IPS DF 4.7 (cell line): ENCODE measurements at regions not wholly inside any gene's neighbourhood (a gene's known extent, or its start where the extent isn't known, plus 50 kb on each side); places are given as distances from the start of the nearest gene placed in this dataset.
"Not testable (repeated sequence)": the region's sequence is repeated elsewhere in the genome, so short reads cannot be mapped to it uniquely, and the experiment has no call there.

Experiments
- DNase-seq: peaks from one replicate; pipeline ENCODE4 v3.0.0-alpha.2; 2013; ENCODE audit warnings: low spot score; ENCODE audit errors: extremely low read depth

- no peak for DNase-seq
These were observed 459.8 kb upstream of the CTSO start for GRCh38 chr4:156413239-156414135.

DNA sequence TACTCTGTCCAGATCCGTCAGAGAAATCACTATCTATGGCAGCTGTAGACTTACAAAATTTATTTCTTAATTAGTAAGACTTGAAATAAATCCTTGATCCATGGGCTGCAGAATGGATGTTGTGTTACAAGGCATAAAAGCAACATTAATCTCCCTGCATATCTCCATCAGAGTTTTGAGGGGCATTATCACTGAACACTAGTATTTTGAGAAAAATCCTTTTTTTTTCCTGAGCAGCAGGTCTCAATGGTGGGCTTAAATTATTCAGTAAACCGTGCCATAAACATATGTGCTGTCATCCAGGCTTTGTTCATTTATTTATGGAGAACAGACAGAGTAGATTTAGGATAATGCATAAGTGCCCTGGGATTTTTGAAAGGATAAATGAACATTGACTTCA lies 457.9 kb upstream of the CTSO start:
- no peak for DNase-seq

DNA sequence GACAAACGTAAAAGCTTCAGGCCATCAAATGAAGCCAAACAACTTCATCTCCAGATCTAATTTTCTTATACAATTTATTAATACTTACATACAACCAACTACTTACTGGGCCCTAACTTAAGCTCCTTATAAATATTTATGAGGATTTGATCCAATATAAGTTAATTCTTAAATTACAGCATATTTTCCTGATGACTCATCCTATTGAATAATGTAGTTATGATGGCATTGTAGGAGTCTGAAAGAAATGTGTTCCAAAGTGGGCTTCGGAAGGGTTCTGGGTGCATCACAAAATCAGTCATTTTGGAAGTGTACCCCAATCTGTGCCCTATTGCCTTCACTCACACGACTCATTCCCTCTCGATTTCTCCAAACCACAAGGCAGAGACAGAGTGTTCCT lies 455.1 kb upstream of the CTSO start:
- no peak for DNase-seq

- DNase-seq = no peak
These were observed 447.7 kb upstream of the CTSO start for GRCh38 chr4:156401371-156401770.

- no peak for DNase-seq
These were observed 442.9 kb upstream of the CTSO start for GRCh38 chr4:156396534-156396933.

DNA sequence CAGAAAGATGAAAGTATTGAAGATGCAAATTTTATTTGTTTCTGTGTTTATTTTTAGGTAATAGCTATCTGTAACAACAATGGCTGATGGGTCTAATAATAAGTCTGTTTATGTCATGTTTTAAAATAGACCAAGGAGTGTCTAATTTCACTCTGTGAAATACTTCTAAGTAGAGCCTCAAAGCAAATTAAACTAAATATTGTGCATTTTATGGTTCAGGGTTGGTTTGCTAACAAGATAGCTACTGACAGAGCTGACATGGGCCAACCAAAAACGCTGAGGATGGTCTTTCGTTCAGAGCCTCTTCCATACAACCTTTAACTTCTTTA lies 437.6 kb upstream of the CTSO start:
- no peak for DNase-seq

- no peak for DNase-seq
These were observed 437.1 kb upstream of the CTSO start for GRCh38 chr4:156390599-156391324.

DNA sequence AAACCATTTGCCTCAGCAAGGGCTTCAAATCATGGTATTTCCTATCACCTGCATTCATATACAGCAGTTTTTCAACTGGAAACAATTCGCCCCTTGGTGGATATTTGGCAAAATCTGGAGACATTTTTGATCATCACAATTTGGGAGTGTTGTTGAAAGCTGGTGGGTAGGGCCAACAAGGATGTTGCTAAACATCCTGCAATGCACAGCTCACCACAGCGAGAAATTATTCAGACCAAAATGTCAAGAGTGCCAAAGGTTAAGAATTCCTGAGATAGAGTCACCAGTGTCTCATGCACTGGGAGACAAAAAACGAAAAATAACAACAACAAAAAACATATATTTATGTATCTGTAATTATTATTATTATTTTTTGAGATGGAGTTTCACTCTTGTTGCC lies 435.2 kb upstream of the CTSO start:
- no peak for DNase-seq

DNA sequence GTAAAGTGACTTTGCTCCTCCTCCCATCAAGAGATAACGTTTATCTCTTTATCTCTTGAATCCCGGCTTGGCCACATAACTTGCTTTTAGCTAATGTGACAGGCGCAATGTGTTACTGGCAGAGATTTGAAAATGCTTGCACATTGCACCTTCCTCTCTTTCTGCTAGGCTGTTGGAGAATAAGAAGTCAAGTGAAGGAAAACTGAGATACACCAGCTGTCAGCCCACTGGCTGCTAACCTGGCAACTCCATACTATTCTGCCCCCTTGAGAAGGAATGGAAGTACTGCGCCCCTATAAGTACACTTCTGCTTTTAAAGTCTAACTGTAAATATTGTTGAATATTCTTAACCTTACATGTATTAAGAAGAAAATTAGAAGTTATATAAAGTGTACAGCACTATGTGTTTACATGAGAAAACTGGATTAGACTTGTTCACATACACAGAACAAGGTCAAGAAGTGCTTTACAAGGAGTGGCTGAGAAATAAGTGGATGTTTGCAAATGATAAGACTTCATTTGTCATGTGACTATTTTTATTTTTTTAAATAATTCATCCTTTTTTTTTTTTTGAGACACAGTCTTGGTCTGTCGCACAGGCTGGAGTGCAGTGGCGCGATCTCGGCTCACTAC lies 424.5 kb upstream of the CTSO start:
- DNase-seq = peak; percentile 16

- no peak for DNase-seq
These were observed 423.5 kb upstream of the CTSO start for GRCh38 chr4:156377036-156377710.

- no peak for DNase-seq
These were observed 421.2 kb upstream of the CTSO start for GRCh38 chr4:156374894-156375293.

DNA sequence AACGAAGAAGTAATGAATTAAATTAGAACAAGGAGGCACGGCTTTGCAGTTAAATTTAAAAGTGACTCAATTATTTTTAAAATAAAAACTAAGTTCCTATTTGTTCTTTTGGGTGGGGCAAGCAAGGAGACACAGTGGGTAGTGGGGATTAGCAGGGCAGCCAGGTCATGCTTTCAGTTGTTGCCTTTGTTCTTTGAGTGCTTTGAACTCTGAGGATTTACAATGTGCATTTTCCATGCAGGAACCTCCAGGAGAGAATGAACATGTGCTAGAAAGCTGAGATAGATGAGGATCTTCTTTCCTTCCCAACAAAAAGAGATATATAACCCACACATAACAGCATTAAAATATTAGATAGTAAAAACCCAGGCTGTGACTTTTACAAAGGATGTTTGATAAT lies 420.4 kb upstream of the CTSO start:
- no peak for DNase-seq

- not testable (repeated sequence) for DNase-seq
These were observed 413.8 kb upstream of the CTSO start for GRCh38 chr4:156367502-156367901.

GRCh38 chr4:156362581-156362980 lies 408.9 kb upstream of the CTSO start:
- DNase-seq = no peak

DNA sequence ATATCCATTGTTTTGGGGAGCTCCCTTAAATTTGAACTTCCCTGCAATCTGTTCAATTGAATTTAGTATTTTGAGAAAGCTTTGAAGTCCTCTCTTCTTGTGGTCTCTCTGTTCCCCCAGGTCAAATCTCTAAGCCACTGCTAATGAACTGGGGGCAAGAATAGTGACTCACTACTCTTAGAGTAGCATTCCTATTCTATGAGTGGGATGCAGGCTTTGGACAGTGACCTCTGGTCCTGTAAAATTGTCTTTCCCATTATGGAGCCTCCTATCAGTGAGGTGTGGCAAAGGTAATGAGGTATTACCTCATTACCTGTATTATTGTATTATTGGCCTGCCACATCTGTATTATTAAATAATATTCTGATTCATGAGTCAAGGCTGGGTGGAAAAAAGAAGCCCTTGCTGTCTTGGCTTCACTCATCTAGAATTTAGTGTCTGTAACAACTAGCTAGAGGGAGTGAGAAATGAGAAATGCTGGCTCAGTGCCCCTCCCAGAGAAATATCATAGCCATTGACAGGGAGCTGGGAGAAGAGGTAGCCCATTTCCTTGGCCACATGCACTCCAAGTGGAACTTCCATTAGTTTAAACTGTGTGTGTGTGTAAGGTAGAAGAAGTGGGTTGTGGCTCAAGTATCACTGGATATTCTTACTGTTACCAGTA lies 393.9 kb upstream of the CTSO start:
- no peak for DNase-seq

- peak; percentile 44 for DNase-seq
These were observed 393.3 kb upstream of the CTSO start for GRCh38 chr4:156346959-156347385.

DNA sequence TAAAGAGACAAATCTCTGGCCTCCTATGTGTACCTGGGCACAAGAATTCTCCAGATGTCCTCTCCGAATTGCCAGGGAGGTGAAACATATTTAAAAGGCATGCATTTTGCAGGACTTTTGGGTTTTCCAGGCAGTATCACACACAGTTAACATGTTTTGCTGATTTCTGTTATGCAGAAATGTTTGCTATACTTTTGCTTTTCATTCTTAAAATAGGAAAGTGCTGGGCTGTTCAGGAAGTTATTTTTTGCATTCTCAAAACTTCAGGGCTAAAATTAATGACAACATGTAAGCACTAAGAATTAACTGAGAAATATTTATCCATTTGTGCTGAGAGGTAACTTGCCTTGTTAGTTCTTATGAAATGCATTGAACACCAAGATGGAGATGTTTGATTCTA lies 390.7 kb upstream of the CTSO start:
- DNase-seq = no peak

DNA sequence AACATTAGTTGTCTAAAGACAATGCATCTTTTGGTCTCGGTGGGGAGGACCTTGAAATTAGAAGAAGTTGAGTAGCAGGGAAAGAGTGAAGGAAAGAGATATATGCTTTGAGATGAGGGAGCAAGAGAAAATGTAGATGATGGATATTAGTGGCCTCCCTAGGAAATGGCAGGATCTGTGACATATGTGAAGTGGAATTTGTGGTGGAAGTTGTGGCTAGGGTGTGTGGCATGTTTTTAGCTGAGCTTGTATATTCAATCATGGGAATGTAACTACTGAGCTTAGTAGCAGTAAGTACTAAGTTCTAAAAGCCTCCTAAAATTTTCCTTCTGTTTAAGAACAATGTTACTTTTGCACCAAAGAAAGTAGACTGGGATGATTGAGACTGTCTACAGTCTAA lies 382.8 kb upstream of the CTSO start:
- no peak for DNase-seq

- no peak for DNase-seq
These were observed 382.1 kb upstream of the CTSO start for GRCh38 chr4:156335721-156336120.

- DNase-seq = no peak
These were observed 376.9 kb upstream of the CTSO start for GRCh38 chr4:156330436-156331031.

DNA sequence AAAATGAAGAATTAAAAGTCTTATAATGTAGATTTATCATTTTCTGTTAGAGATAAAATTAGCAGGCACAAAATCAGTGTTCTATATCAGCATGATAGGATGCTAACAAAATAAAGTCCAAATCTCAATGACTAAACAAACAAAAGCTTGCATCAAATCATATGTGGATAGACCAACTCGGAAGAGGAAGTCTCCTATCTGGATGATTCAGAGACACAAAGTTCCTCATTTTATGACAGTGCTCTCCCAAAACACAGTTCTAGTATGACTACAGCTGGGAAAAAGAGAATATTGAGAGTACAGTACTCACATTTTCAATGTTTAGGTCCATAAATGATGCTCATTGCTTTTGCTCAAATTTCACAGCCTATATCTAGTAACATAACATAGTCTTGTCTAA lies 376.1 kb upstream of the CTSO start:
- no peak for DNase-seq
